Natural killer cell treated with Interleukin-12 subunit alpha and Interleukin-12 subunit beta and Interleukin-15 and Interleukin-18, amount 100 ng/mL, for 72 hours (primary cell): ENCODE measurements at regions not wholly inside any gene's neighbourhood (a gene's known extent, or its start where the extent isn't known, plus 50 kb on each side); places are given as distances from the start of the nearest gene placed in this dataset.
"Not testable (repeated sequence)": the region's sequence is repeated elsewhere in the genome, so short reads cannot be mapped to it uniquely, and the experiment has no call there.

ENCODE experiments used
- ATAC-seq, 2 donors: fragments of 150-1000 bp; cut with Tn5 transposase in 1 of 2; sonication (Bioruptor Pico), chemical (Tn5 transposase) in 1 of 2; 2 replicates each; pipeline ENCODE4 v1.10.0; 2021
- DNase-seq: peaks from one replicate; pipeline ENCODE4 v3.0.0; 2022; ENCODE audit warnings: low spot score
- H3K27ac Mint-ChIP-seq, 2 donors: 1 replicate in 1 of 2; 2 replicates in 1 of 2; pipeline ENCODE4 v1.8.0; 2022; ENCODE audit warnings: mixed read lengths in 2 of 2, mild to moderate bottlenecking in 1 of 2, moderate library complexity in 1 of 2
- H3K27me3 Mint-ChIP-seq, 2 donors: 1 replicate in 1 of 2; 2 replicates in 1 of 2; pipeline ENCODE4 v1.8.0; 2022; ENCODE audit warnings: mixed read lengths in 2 of 2
- H3K36me3 Mint-ChIP-seq: one replicate; pipeline ENCODE4 v1.8.0; 2022; ENCODE audit warnings: mixed read lengths
- H3K4me1 Mint-ChIP-seq, 2 donors: 1 replicate in 1 of 2; 2 replicates in 1 of 2; pipeline ENCODE4 v1.8.0; 2022; ENCODE audit warnings: low read depth in 2 of 2, mixed read lengths in 2 of 2, mild to moderate bottlenecking in 1 of 2
- H3K4me3 Mint-ChIP-seq: one replicate; pipeline ENCODE4 v1.8.0; 2022; ENCODE audit warnings: mixed read lengths
- H3K9me3 Mint-ChIP-seq: 2 replicates; pipeline ENCODE4 v1.8.0; 2022; ENCODE audit warnings: mixed read lengths

- not testable (repeated sequence) for ATAC-seq, H3K9me3 Mint-ChIP-seq, H3K36me3 Mint-ChIP-seq, DNase-seq, H3K4me1 Mint-ChIP-seq, H3K4me3 Mint-ChIP-seq, H3K27me3 Mint-ChIP-seq, H3K27ac Mint-ChIP-seq
These were observed 206.9 kb upstream of the CBLB start for GRCh38 chr3:106075731-106076130.

- H3K27ac Mint-ChIP-seq, result peak overlapping the region in 1 of 2 donors; percentile 29
These were observed 209.8 kb upstream of the CBLB start for GRCh38 chr3:106078635-106079034.

GRCh38 chr3:106082616-106083015 is 213.8 kb upstream of the CBLB start:
- Mint-ChIP-seq H3K36me3 (peaks cover 11% of the 10 kb centered on the region), H3K9me3 (peaks cover 7% of the 10 kb centered on the region), H3K27me3 (no peaks in the 10 kb centered on the region), H3K4me3 (peak overlapping the region; percentile 63), H3K4me1 (peaks cover 31 to 36% of the 10 kb centered on the region in 2 donors), H3K27ac (peak overlapping the region; percentile 70 to 93)
- no peak for ATAC-seq
- DNase-seq, result no peak

More at GRCh38 chr3:106078635-106079034, 209.8 kb upstream of the CBLB start:
- Mint-ChIP-seq H3K27me3 (no peaks in the 10 kb centered on the region), H3K4me3 (no peak overlapping the region), H3K36me3 (no peaks in the 10 kb centered on the region), H3K4me1 (peaks cover 19 to 23% of the 10 kb centered on the region in 2 donors), H3K9me3 (peaks cover 6% of the 10 kb centered on the region)
- DNase-seq (no peak), ATAC-seq (no peak)

GRCh38 chr3:106083207-106083606 is 214.4 kb upstream of the CBLB start:
- Mint-ChIP-seq H3K36me3 (peaks cover 11% of the 10 kb centered on the region), H3K9me3 (peaks cover 7% of the 10 kb centered on the region), H3K4me1 (peaks cover 31 to 36% of the 10 kb centered on the region in 2 donors), H3K27me3 (no peaks in the 10 kb centered on the region), H3K27ac (peak overlapping the region; percentile 70 to 93), H3K4me3 (peak overlapping the region; percentile 63)
- ATAC-seq (peak in 1 of 2 donors; percentile 63), DNase-seq (no peak)

GRCh38 chr3:106083854-106084253 is 215.0 kb upstream of the CBLB start:
- Mint-ChIP-seq H3K9me3 (peaks cover 7% of the 10 kb centered on the region), H3K36me3 (peaks cover 11% of the 10 kb centered on the region), H3K4me3 (peak overlapping the region; percentile 63), H3K27me3 (no peaks in the 10 kb centered on the region), H3K4me1 (peaks cover 31 to 36% of the 10 kb centered on the region in 2 donors), H3K27ac (peak overlapping the region; percentile 70 to 93)
- no peak for DNase-seq
- ATAC-seq, result no peak

GRCh38 chr3:106086038-106086437 is 217.2 kb upstream of the CBLB start:
- Mint-ChIP-seq H3K27ac (peak overlapping the region; percentile 78 to 82), H3K9me3 (peaks cover 3% of the 10 kb centered on the region), H3K27me3 (no peaks in the 10 kb centered on the region), H3K36me3 (peaks cover 11% of the 10 kb centered on the region), H3K4me3 (peak overlapping the region; percentile 51), H3K4me1 (peaks cover 31 to 34% of the 10 kb centered on the region in 2 donors)
- ATAC-seq, result no peak
- no peak for DNase-seq

- peaks cover 11% of the 10 kb centered on the region for H3K36me3 Mint-ChIP-seq
- ATAC-seq, result peak; percentile 36 to 67
These were observed 217.8 kb upstream of the CBLB start for GRCh38 chr3:106086636-106087035.

GRCh38 chr3:106088304-106088703 is 219.5 kb upstream of the CBLB start:
- no peak overlapping the region for H3K4me3 Mint-ChIP-seq
- peaks cover 3% of the 10 kb centered on the region for H3K9me3 Mint-ChIP-seq
- peak overlapping the region in 1 of 2 donors; percentile 23 for H3K27ac Mint-ChIP-seq
- H3K27me3 Mint-ChIP-seq, result no peaks in the 10 kb centered on the region
- H3K36me3 Mint-ChIP-seq, result peaks cover 11% of the 10 kb centered on the region
- ATAC-seq (no peak), DNase-seq (no peak)
- H3K4me1 Mint-ChIP-seq, result peaks cover 19 to 20% of the 10 kb centered on the region in 2 donors

More at GRCh38 chr3:106086636-106087035, 217.8 kb upstream of the CBLB start:
- Mint-ChIP-seq H3K27ac (peak overlapping the region; percentile 78 to 82), H3K9me3 (peaks cover 3% of the 10 kb centered on the region), H3K27me3 (no peaks in the 10 kb centered on the region), H3K4me3 (no peak overlapping the region), H3K4me1 (peaks cover 31 to 34% of the 10 kb centered on the region in 2 donors)
- DNase-seq, result no peak

- ATAC-seq (no peak), DNase-seq (no peak)
- H3K9me3 Mint-ChIP-seq, result peaks cover 3% of the 10 kb centered on the region
- H3K27me3 Mint-ChIP-seq, result no peaks in the 10 kb centered on the region
- no peak overlapping the region for H3K4me3 Mint-ChIP-seq
- H3K27ac Mint-ChIP-seq, result peak overlapping the region in 1 of 2 donors; percentile 23
- H3K36me3 Mint-ChIP-seq, result peaks cover 11% of the 10 kb centered on the region
- H3K4me1 Mint-ChIP-seq, result peaks cover 13 to 15% of the 10 kb centered on the region in 2 donors
These were observed 220.1 kb upstream of the CBLB start for GRCh38 chr3:106088899-106089298.

GRCh38 chr3:106089806-106090205 is 221.0 kb upstream of the CBLB start:
- DNase-seq (no peak), ATAC-seq (no peak)
- no peak overlapping the region for H3K4me3 Mint-ChIP-seq
- no peak overlapping the region for H3K27ac Mint-ChIP-seq
- peaks cover 11% of the 10 kb centered on the region for H3K36me3 Mint-ChIP-seq
- H3K9me3 Mint-ChIP-seq, result peaks cover 3% of the 10 kb centered on the region
- H3K4me1 Mint-ChIP-seq, result peaks cover 13% of the 10 kb centered on the region in 2 donors
- no peaks in the 10 kb centered on the region for H3K27me3 Mint-ChIP-seq

GRCh38 chr3:106092792-106093191 is 224.0 kb upstream of the CBLB start:
- Mint-ChIP-seq H3K9me3 (no peaks in the 10 kb centered on the region), H3K4me3 (no peak overlapping the region), H3K27ac (no peak overlapping the region), H3K27me3 (no peaks in the 10 kb centered on the region), H3K4me1 (no peaks in the 10 kb centered on the region), H3K36me3 (no peaks in the 10 kb centered on the region)
- DNase-seq (no peak), ATAC-seq (no peak)

- ATAC-seq (no peak), DNase-seq (no peak)
- Mint-ChIP-seq H3K27me3 (no peaks in the 10 kb centered on the region), H3K4me1 (no peaks in the 10 kb centered on the region), H3K9me3 (peaks cover under 1% of the 10 kb centered on the region), H3K27ac (no peak overlapping the region), H3K36me3 (no peaks in the 10 kb centered on the region), H3K4me3 (no peak overlapping the region)
These were observed 224.8 kb upstream of the CBLB start for GRCh38 chr3:106093616-106094015.

GRCh38 chr3:106097817-106098435 is 229.1 kb upstream of the CBLB start:
- H3K4me3 Mint-ChIP-seq, result no peak overlapping the region
- H3K4me1 Mint-ChIP-seq, result no peaks in the 10 kb centered on the region
- peaks cover 18% of the 10 kb centered on the region for H3K9me3 Mint-ChIP-seq
- H3K36me3 Mint-ChIP-seq, result peaks cover 23% of the 10 kb centered on the region
- DNase-seq (no peak), ATAC-seq (no peak)
- H3K27ac Mint-ChIP-seq, result peak overlapping the region in 1 of 2 donors; percentile 1
- no peaks in the 10 kb centered on the region for H3K27me3 Mint-ChIP-seq

GRCh38 chr3:106103383-106103782 is 234.6 kb upstream of the CBLB start:
- H3K4me1 Mint-ChIP-seq, result no peaks in the 10 kb centered on the region
- no peak overlapping the region for H3K4me3 Mint-ChIP-seq
- no peak overlapping the region for H3K27ac Mint-ChIP-seq
- peaks cover 21% of the 10 kb centered on the region for H3K9me3 Mint-ChIP-seq
- DNase-seq (no peak), ATAC-seq (no peak)
- H3K27me3 Mint-ChIP-seq, result no peaks in the 10 kb centered on the region
- H3K36me3 Mint-ChIP-seq, result peaks cover 29% of the 10 kb centered on the region

GRCh38 chr3:106104078-106104477 is 235.3 kb upstream of the CBLB start:
- no peaks in the 10 kb centered on the region for H3K27me3 Mint-ChIP-seq
- no peaks in the 10 kb centered on the region for H3K4me1 Mint-ChIP-seq
- H3K9me3 Mint-ChIP-seq, result peaks cover 18% of the 10 kb centered on the region
- ATAC-seq (no peak), DNase-seq (no peak)
- no peak overlapping the region for H3K4me3 Mint-ChIP-seq
- no peak overlapping the region for H3K27ac Mint-ChIP-seq
- peaks cover 29% of the 10 kb centered on the region for H3K36me3 Mint-ChIP-seq
